ENCODE measurements at regions not wholly inside any gene's neighbourhood (a gene's known extent, or its start where the extent isn't known, plus 50 kb on each side); places are given as distances from the start of the nearest gene placed in this dataset.
"Not testable (repeated sequence)": the region's sequence is repeated elsewhere in the genome, so short reads cannot be mapped to it uniquely, and the experiment has no call there.

- DNase-seq: no peak
Measured at GRCh38 chr14:43014338-43014737, 1407.7 kb downstream of the LRFN5 start.

GRCh38 chr14:43012817-43013216, 1406.1 kb downstream of the LRFN5 start:
- no peak for DNase-seq

- DNase-seq: no peak
Measured at GRCh38 chr14:43005807-43006206, 1399.1 kb downstream of the LRFN5 start.

GRCh38 chr14:43003845-43004244, 1397.2 kb downstream of the LRFN5 start:
- no peak for DNase-seq

GRCh38 chr14:43001731-43002130, 1395.1 kb downstream of the LRFN5 start:
- no peak for DNase-seq

- DNase-seq: no peak
Measured at GRCh38 chr14:42994051-42994736, 1387.5 kb downstream of the LRFN5 start.

- DNase-seq: no peak
Measured at GRCh38 chr14:42992930-42993329, 1386.3 kb downstream of the LRFN5 start.

GRCh38 chr14:42980419-42980818, 1373.7 kb downstream of the LRFN5 start:
- no peak for DNase-seq

- DNase-seq: not testable (repeated sequence)
Measured at GRCh38 chr14:42973171-42973570, 1366.5 kb downstream of the LRFN5 start.

- no peak for DNase-seq
Measured at GRCh38 chr14:42965512-42965911, 1358.8 kb downstream of the LRFN5 start.

GRCh38 chr14:42961509-42961908, 1354.8 kb downstream of the LRFN5 start:
- DNase-seq: no peak

- no peak for DNase-seq
Measured at GRCh38 chr14:42950363-42950762, 1343.7 kb downstream of the LRFN5 start.

- no peak for DNase-seq
Measured at GRCh38 chr14:42947991-42948390, 1341.3 kb downstream of the LRFN5 start.

- DNase-seq: no peak
Measured at GRCh38 chr14:42944284-42944683, 1337.6 kb downstream of the LRFN5 start.

- no peak for DNase-seq
Measured at GRCh38 chr14:42931308-42931707, 1324.6 kb downstream of the LRFN5 start.

- DNase-seq: no peak
Measured at GRCh38 chr14:42929806-42930480, 1323.3 kb downstream of the LRFN5 start.

- DNase-seq: no peak
Measured at GRCh38 chr14:42927313-42927712, 1320.6 kb downstream of the LRFN5 start.

- DNase-seq: no peak
Measured at GRCh38 chr14:42921901-42922300, 1315.2 kb downstream of the LRFN5 start.

GRCh38 chr14:42918615-42919014, 1311.9 kb downstream of the LRFN5 start:
- no peak for DNase-seq

GRCh38 chr14:42911642-42912041, 1305.0 kb downstream of the LRFN5 start:
- DNase-seq: no peak

GRCh38 chr14:42909659-42910058, 1303.0 kb downstream of the LRFN5 start:
- DNase-seq: no peak

- DNase-seq: no peak
Measured at GRCh38 chr14:42893183-42893582, 1286.5 kb downstream of the LRFN5 start.

- DNase-seq: no peak
Measured at GRCh38 chr14:42884100-42884499, 1277.4 kb downstream of the LRFN5 start.

GRCh38 chr14:42877716-42878115, 1271.0 kb downstream of the LRFN5 start:
- no peak for DNase-seq

GRCh38 chr14:42872786-42873185, 1266.1 kb downstream of the LRFN5 start:
- DNase-seq: no peak

Data from NCI-H1694 (cell line).